Panc1 (cell line): ENCODE measurements at regions not wholly inside any gene's neighbourhood (a gene's known extent, or its start where the extent isn't known, plus 50 kb on each side); places are given as distances from the start of the nearest gene placed in this dataset.

ENCODE experiments used
- TCF7L2 ChIP-seq: IDR thresholded peaks from 2 replicates; pipeline ENCODE4 v1.6.1; 2011; ENCODE audit warnings: mild to moderate bottlenecking, low read depth, low read length, inconsistent platforms
- TF ChIP-seq, protein P1 (sequence below): fragments of 450-650 bp; IDR thresholded peaks from 2 replicates; pipeline ENCODE4 v1.5.1; 2017; ENCODE audit warnings: mild to moderate bottlenecking

- TF ChIP-seq, protein P1, sequence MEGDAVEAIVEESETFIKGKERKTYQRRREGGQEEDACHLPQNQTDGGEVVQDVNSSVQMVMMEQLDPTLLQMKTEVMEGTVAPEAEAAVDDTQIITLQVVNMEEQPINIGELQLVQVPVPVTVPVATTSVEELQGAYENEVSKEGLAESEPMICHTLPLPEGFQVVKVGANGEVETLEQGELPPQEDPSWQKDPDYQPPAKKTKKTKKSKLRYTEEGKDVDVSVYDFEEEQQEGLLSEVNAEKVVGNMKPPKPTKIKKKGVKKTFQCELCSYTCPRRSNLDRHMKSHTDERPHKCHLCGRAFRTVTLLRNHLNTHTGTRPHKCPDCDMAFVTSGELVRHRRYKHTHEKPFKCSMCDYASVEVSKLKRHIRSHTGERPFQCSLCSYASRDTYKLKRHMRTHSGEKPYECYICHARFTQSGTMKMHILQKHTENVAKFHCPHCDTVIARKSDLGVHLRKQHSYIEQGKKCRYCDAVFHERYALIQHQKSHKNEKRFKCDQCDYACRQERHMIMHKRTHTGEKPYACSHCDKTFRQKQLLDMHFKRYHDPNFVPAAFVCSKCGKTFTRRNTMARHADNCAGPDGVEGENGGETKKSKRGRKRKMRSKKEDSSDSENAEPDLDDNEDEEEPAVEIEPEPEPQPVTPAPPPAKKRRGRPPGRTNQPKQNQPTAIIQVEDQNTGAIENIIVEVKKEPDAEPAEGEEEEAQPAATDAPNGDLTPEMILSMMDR = no peak
- TF ChIP-seq TCF7L2 = no peak
Observed at GRCh38 chr14:53621921-53622320, 334.7 kb downstream of the BMP4 start.
